ENCODE measurements at regions not wholly inside any gene's neighbourhood (a gene's known extent, or its start where the extent isn't known, plus 50 kb on each side); places are given as distances from the start of the nearest gene placed in this dataset.

- TF ChIP-seq, protein P1, sequence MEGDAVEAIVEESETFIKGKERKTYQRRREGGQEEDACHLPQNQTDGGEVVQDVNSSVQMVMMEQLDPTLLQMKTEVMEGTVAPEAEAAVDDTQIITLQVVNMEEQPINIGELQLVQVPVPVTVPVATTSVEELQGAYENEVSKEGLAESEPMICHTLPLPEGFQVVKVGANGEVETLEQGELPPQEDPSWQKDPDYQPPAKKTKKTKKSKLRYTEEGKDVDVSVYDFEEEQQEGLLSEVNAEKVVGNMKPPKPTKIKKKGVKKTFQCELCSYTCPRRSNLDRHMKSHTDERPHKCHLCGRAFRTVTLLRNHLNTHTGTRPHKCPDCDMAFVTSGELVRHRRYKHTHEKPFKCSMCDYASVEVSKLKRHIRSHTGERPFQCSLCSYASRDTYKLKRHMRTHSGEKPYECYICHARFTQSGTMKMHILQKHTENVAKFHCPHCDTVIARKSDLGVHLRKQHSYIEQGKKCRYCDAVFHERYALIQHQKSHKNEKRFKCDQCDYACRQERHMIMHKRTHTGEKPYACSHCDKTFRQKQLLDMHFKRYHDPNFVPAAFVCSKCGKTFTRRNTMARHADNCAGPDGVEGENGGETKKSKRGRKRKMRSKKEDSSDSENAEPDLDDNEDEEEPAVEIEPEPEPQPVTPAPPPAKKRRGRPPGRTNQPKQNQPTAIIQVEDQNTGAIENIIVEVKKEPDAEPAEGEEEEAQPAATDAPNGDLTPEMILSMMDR (IDR thresholded peaks at IDR 0.05; ENCODE audit: low read depth, low read length): no peak
- no peak for TF ChIP-seq EZH2phosphoT487 (IDR thresholded peaks at IDR 0.05; ENCODE audit: low read depth)
Measured at GRCh38 chr1:240000634-240001033, 91.0 kb upstream of the FMN2 start.
